HG03354 (cell line): ENCODE measurements at regions not wholly inside any gene's neighbourhood (a gene's known extent, or its start where the extent isn't known, plus 50 kb on each side); places are given as distances from the start of the nearest gene placed in this dataset.

Experiments used
- ATAC-seq: cut with Tn5 transposase; IDR thresholded peaks from one replicate; pipeline ENCODE4 v1.9.1; 2021; ENCODE audit warnings: mild to moderate bottlenecking; ENCODE audit not compliant: unreplicated experiment, poor library complexity, severe bottlenecking

DNA sequence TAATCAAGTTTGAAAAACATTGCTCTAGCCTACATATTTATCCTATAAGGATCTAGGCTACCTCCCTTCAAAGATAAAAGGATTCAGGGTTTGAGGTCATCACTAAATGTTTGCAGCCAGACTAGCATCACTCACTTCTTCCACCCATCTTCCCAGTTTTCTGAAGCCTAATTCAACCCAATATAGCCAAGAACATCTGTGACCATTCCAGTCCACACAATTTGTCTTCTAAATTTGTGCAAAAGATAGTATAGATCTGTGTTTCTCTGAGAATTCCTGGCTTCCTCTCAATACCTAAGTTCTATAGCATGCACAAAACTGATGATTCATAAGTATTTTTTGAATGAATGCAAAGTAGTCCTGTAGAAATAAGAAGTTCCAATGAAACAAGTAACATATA lies 103.0 kb upstream of the CDK1 start:
- ATAC-seq: no peak

DNA sequence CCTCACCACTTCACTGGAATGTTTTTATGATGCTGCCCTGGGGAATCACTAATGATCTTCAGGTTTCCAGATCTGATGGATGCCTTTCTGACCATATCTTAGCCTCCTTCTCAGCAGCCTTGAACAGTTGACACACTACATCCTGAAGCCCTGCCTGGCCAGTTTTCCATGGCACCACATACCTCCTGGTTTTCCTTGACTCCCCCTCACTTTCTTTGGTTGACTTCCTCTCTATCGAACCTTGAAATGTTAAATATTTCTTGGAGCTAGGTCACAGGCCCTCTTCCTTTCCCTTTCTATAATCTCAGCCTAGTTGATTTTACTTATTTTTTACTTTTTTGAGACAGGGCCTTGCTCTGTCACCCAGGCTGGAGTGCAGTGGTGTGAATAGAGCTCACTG lies 108.8 kb upstream of the CDK1 start:
- ATAC-seq: no peak

DNA sequence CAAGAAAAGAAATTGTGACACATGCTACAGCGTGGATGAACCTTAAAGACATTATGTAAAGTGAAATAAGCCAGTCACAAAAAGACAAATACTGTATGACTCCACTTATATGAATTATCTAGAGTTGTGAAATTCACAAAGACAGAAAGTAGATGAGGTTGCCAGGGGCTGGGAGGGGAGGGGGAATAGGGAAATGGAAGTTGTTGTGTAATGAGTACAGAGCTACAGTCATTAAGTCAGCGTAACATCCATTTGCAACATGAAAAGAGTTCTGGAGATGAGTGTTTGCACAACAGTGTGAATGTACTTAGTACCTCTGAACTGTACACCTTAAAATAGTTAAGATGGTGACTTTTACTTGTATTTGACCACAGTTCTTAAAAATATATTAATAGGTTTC lies 112.1 kb upstream of the CDK1 start:
- no peak for ATAC-seq

DNA sequence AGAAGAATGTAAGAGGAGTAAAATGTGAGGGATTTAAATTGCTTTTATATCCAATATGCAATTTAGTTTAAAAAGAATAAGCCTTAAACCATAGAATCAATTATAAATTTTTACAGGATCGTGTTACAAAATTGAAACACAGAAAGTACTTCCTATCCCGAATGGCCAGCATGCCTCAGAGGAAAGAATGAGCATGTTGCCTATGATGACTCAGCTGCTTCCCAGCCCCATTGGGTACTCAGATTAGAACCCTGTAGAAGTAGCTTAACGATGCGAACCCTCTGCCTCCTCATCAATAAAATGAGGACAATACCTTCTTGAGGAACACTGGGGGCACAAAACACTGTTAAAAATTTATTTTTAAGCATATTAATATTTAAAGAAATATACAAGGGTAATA lies 113.4 kb upstream of the CDK1 start:
- no peak for ATAC-seq

DNA sequence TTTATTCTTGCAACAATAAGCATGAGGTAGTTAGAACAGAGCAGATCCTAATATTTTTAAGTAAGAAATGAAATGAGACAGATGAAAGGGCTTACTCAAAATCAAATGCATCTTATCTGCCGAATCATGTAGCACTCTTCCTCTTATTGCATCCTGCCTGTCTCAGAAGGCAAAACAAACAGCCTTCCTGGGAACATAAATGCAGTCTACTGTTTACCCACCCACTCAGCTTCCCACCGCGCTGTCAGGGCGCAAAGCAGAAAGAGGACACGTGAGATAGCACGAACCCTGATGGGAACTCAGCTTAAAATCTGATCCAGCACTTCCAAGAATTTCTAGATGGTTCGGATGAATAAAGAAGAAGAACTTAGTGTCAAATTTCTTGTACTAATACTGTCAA lies 114.4 kb upstream of the CDK1 start:
- no peak for ATAC-seq

DNA sequence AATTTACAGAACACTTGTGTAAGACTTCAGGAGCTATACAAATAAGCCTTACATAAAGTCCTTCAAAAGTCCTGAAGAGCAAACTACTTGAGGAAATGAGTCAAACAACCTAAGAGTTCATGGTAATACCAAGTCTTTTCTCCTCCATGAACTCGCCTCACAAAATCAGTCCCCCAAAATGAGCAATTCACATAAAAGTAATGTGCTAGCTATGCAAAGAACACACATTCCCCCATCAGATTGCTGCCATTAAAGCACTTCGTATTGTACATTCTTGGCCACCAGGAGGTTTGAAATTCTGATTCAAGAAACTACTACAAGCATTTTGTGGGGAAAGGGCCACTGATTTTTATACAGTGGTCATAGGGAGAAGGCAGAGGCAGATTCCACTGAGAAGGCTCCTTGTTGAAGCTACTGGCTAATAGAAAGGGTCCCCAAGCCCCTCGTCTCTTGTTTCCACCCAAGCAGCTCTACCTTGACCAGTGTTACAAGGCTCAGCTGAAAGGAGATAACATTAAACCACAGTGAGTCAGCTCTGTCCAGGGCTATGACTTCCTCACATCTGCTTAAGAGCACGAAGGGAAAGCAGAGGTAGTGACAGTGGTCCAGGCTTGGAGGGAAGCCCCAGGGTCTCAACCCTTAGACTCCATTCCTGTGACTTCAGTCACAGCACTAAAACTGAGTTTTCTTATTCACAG lies 115.2 kb upstream of the CDK1 start:
- ATAC-seq: no peak

DNA sequence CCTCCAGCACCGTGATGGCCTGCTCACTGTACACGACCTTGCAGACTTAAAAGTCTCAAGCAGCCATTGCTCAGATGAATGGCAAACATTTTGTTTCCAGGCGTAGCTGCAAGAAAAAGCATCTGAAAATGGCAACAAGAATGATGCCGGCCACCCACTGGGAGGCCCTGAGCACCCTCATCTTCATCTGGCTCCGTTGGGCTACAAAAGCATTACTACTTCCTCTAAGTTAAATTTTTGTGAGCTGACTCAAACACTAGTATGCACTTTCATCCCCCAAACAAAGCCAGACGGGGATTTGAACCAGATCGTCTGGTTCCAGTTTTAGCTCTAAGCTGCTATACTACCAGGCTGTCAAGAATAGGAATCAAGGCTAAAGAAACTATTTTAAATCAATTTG lies 116.6 kb upstream of the CDK1 start:
- no peak for ATAC-seq

DNA sequence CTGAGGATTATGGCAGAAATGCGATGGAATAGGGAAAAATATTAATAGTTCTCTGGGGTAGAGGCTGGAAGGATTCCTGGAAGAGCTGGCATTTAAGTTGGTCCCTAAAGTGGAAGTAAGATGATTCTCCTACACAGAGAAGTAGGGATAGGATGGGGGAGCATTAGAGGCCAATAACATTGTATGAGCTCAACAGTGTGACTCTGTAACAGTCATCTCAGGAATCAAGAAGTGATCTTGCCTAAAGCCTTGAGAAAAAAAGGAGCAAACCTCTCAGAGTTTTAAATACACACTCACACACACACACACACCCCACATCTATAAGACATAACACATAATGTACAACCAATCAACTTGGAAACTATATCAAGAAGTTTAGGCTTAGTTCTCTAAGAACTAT lies 117.7 kb upstream of the CDK1 start:
- ATAC-seq: no peak

DNA sequence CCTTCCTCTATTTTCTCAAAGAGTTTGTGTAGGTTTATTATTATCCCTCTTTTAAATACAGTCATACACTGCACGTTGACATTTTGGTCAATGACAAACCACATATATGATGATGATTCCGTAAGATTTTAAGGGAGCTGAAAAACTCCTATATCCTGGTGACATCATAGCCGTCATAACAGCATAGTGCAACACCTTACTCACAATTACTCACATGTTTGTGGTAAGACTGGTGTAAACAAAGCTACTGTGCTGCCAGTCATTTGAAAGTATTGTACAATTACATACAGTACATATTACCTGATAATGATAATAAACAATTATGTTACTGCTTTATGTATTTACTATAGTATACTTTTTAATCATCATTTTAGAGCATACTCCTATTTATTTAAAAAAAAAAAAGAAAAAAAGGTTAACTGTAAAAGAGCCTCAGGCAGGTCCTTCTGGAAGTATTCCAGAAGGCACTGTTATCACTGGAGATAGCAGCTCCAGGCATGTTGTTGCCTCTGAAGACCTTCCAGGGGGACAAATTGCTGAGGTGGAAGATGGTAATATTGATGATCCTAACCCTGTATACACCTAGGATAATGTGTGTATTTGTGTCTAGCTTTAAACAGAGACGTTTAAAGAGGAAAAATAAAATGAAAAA lies 123.3 kb upstream of the CDK1 start:
- ATAC-seq: no peak

DNA sequence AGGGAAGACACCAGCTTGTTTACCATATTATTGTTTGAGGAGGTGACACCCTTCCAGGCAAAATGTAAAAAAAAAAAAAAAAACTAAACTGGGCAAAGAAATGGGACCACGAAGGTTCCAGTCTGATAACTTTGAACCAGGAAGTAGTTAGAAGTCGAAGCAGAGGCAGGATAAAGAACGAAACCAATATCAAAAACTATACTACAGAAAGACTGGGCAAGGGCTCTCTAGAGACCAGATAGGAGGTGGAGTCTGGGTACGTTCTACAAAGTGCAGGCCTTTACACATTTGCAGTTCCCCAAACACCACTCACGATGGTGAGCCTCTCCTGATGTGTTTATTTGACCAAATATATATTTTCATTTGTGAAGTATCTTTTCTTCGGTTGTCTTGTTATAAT lies 125.7 kb upstream of the CDK1 start:
- peak; percentile 96 for ATAC-seq

DNA sequence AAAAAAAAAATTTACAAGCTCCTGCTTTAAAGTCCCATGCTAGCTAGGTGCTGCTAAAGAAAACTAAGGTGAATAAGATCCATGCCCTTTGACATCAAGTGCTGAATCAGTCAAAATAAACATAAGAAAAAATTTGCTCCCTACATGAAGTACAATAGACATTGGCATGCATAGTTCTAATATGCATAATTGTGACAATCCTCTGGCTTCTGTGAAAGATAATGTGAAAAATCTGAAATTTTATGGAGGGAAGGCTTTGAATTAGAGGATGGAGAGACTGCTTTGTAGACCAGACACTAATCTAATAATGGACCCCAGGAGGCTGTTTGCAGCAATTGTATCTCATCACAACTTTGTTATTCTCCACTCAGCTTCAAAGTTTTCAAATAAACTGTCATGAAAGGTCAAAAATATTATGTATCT lies 127.9 kb upstream of the CDK1 start:
- no peak for ATAC-seq

DNA sequence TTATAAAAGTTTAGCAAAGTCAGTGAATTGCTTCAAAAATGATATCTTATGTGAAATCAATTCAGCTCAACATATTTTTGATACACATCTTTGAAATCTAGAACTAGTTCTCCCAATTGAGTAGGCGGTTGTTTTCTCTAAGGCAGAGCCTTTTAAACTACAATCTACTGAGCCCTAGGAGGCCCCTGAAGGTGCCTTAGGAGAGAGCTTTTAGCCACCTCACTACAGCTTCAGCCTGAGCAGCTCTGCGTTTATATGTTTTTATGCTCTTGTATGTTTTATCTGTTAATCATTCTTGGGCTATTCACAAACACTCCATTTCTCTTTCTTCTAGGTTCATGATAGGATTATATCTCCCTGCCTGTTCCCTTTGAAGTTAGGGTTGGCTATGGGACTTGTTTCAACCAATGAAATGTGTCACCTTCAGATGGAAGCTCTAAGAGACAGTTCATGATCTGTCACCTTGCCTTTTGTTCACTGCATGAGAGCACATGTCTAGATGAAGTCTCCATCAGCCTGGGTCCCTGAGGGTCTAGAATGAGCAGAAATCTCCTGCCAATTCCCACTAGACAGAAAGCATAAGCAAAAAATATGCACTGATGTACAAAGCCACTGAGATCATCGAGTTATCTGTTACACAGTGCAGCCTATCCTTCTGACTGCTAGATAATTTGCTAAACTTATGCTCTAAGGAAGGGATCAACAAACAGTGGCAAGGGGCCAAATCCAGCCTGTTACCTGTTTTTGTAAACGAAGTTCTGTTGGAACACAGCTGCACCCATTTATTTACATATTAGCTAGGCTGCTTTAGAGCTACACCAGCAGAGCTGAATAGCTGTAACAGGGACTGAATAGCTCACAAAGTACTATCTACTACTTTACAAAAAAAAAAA lies 128.5 kb upstream of the CDK1 start:
- ATAC-seq: no peak

DNA sequence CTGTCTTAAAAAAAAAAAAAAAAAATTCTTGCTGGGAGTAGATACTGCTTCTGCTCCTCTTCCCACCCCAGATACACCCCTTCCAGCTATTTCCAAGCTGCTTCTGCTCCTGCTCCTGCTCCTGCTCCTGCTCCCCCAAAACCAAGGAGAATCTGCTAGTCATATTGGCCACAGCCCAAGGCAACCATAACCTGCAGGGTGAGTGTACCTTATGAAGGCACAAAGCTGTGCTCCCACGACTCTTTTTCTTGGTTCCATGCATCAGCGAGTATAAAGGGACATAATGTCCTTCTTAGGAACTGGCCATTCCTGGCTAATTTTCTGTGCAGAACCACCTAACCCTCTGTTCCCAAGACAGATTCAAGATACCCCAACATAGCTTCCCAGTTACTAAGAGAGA lies 129.5 kb upstream of the CDK1 start:
- ATAC-seq: no peak

DNA sequence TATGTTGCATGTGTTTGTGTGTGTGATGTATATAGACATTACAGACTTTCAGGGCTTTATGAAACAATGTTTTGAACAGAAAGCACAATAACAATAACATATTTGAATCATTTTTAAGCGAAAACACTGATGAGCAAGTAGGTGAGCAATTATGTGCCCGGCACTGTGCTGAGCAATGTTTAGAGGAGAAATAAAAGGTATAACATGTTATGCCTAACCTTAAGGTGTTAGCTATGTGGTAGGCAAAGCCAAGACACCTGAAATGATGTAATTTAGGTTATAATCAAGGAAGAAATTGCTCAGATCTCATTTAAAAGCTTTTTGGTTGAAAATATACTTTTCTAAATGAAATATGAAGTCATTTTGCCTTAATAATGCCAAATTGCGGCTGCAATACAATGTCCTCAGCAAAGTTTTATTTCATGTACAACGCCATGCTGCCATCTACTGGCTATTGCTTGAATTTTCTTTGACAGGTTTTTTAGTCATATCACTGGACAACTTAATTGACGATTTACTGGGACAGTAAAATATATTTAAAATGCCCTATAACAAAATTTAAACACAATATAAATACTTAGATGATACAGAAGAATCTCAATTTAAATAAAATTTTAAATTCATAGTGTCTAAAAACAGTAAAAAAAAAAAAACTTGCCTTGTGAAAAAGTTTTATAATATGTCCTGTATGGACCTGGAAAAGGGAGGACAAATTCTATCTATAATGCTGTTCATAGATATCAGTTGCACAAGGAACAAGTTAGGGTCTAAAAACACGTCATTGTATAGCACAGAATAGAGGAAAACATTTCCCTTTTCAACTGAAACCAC lies 131.1 kb upstream of the CDK1 start:
- ATAC-seq: peak; percentile 74

DNA sequence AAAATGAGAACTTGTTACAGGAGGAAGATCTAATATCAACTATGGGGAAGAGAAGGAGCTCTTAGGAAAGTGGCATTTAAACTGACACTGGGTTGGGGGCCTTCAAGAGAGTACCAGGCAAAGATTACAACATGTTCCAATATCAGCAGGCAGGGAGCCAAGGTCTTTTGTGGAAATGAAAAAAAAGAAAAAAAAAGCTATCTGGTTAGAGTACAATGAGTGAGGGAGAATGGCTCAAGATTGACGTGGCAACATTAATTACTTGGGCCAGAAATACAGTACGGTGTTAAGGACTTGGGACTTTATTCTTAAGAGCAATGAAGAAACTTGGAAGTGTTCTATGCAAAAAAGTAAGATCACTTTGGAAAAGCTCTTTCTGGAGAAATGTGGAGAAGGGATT lies 132.3 kb upstream of the CDK1 start:
- no peak for ATAC-seq

DNA sequence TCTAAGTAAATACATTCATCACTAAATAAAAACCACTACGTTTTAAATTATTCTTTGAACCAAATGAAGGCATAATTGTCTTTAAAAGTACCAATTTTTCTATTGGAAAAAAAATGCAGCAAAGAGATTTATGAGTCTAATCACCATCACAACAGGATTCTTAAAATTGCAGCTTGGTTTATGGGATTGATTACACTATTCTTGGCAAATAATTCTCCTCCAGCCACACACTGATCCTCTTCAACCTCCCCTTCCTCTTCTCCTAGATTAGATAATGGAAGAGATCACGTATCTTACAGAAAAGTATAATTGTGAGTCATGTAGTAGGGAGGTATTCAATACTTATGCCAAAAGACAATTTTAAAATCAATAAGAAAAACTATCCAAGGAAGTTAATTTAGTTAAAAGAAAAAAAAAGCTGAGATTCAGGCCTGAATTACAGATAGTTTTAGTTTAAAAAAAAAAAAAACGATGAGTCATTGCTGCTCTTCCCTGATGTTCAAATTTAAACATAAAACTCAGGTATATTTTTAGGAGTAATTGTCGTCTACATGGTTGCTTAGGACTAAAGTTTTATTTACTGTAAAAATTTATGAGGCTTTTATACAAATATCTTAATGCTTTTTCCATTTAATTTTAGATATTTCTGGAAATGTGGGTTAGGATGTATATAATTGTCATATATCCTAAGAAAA lies 133.7 kb upstream of the CDK1 start:
- no peak for ATAC-seq

DNA sequence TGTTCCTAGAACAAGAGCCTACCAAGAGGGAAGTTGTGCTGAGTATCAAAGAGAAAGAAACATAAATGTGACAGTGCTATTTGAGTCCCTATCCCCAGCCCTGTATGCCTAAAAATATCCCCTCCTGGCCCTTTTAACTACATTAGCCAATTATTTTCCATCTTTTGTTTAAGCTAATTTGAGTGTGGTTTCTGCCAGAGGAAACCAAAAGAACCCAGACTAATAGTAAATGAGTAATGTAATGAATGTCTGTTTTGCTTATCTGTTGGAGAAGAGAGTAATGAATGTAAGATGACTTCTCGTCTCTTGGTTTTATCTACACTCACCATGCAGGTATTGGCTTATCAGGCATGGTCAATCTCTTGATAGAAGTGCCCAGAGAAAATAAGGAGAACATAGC lies 134.4 kb upstream of the CDK1 start:
- ATAC-seq: no peak

DNA sequence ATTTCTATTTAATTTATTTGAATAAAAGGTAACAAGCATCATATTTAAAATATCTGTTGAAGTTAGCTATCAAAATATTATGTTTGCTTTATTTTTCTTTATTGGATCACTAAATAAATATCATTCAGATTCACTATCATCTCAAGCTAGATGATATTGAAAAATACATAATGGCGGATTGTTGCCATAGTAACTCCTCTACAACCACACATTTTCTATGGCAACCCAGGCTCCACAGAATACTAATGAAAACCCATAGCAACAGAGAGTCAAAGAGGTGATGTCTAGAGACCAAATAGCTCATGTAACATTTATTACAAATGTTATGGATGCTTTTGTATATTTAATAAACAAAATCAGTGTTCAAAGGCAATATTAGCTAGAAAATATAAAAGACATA lies 148.9 kb upstream of the CDK1 start:
- ATAC-seq: no peak
